HepG2 (cell line): ENCODE measurements at regions not wholly inside any gene's neighbourhood (a gene's known extent, or its start where the extent isn't known, plus 50 kb on each side); places are given as distances from the start of the nearest gene placed in this dataset.

Source experiments
- ATAC-seq: fragments of 200-7000 bp; cut with Tn5 transposase; 3 replicates; pipeline ENCODE4 v1.9.1; 2020; ENCODE audit warnings: mild to moderate bottlenecking, moderate library complexity
- BruUV-seq: library from RNA; stranded (reverse); fragments of 400-500 nt; replicated peaks from 2 replicates; lab custom pipeline; 2021; lab: Mats Ljungman, UMichigan
- CTCF ChIA-PET: fragments of 300-600 bp; formaldehyde crosslinking; extraction: SDS; loops from one replicate; lab custom pipeline; 2021; ENCODE audit warnings: low total read pairs, inconsistent platforms, low intra/inter-chr PET ratio; lab: Yijun Ruan, JAX
- POLR2A ChIA-PET: fragments of 350-600 bp; sonication (Branson Sonifier 250); formaldehyde crosslinking; loops from one replicate; lab custom pipeline; 2020; ENCODE audit warnings: antibody characterized with exemption, inconsistent platforms; lab: Yijun Ruan, JAX
- DNase-seq: peaks from one replicate; pipeline ENCODE4 v3.0.0-alpha.2; 2015; ENCODE audit warnings: low spot score
- FAIRE-seq: peaks from 3 replicates; lab custom pipeline; 2011; peaks lifted over from hg19 to GRCh38; lab: Jason Lieb, UNC
- H2AFZ ChIP-seq: one replicate; pipeline ENCODE4 v1.6.1; 2011; ENCODE audit warnings: low read length, inconsistent platforms
- H3K27ac ChIP-seq: fragments of 300-600 bp; 3 replicates; pipeline ENCODE4 v1.8.0; 2011; ENCODE audit warnings: mixed run types, mild to moderate bottlenecking, mixed read lengths, low read length, inconsistent platforms; ENCODE audit not compliant: insufficient read depth; ENCODE audit errors: extremely low read length
- H3K27me3 ChIP-seq, 2 experiments: fragments of 200-600 bp in 1 of 2; 2 replicates in 1 of 2; 3 replicates in 1 of 2; pipeline versions ENCODE4 v1.6.0 to v1.8.0; 2011; ENCODE audit warnings: low read length in 2 of 2, mild to moderate bottlenecking in 2 of 2, moderate library complexity in 2 of 2, inconsistent platforms in 1 of 2; ENCODE audit not compliant: insufficient read depth in 2 of 2, control insufficient read depth in 1 of 2
- H3K36me3 ChIP-seq, 2 experiments: fragments of 200-600 bp in 1 of 2; replicated peaks in 1 of 2; 2 replicates in 1 of 2; 3 replicates in 1 of 2; pipeline versions ENCODE4 v1.5.1 to v1.8.0; 2011; ENCODE audit warnings: low read length in 2 of 2, inconsistent platforms in 1 of 2; ENCODE audit not compliant: insufficient read depth in 2 of 2, control insufficient read depth in 1 of 2
- H3K4me1 ChIP-seq: 2 replicates; pipeline ENCODE4 v1.5.1; 2012; ENCODE audit warnings: low read length, inconsistent platforms; ENCODE audit not compliant: insufficient read depth
- H3K4me2 ChIP-seq: 2 replicates; pipeline ENCODE4 v1.6.0; 2011; ENCODE audit warnings: low read depth, low read length, inconsistent platforms
- H3K4me3 ChIP-seq, 3 experiments: fragments of 200-600 bp in 1 of 3; sonication (generic), shearing (Covaris generic) in 1 of 3; replicated peaks in 1 of 3; 2 replicates each; pipeline ENCODE4 v1.5.1; 2011 to 2016; ENCODE audit warnings: low read length in 3 of 3, inconsistent platforms in 2 of 3, low read depth in 2 of 3, mild to moderate bottlenecking in 2 of 3, control low read depth in 1 of 3, mixed read lengths in 1 of 3; ENCODE audit not compliant: insufficient read depth in 1 of 3
- H3K79me2 ChIP-seq: one replicate; pipeline ENCODE4 v1.6.1; 2011; ENCODE audit warnings: low read length, inconsistent platforms; ENCODE audit not compliant: insufficient read depth
- H3K9ac ChIP-seq: 2 replicates; pipeline ENCODE4 v1.6.0; 2011; ENCODE audit warnings: mild to moderate bottlenecking, low read depth, low read length, inconsistent platforms; ENCODE audit not compliant: insufficient read depth
- H3K9me3 ChIP-seq: 2 replicates; pipeline ENCODE4 v1.5.1; 2012; ENCODE audit warnings: mild to moderate bottlenecking, low read length
- H4K20me1 ChIP-seq: 2 replicates; pipeline ENCODE4 v1.6.0; 2011; ENCODE audit warnings: inconsistent platforms, mild to moderate bottlenecking, low read length, moderate library complexity; ENCODE audit not compliant: insufficient read depth
- ATF7-NPFF ChIP-seq: sonication (generic); formaldehyde crosslinking; IDR thresholded peaks from 2 replicates; pipeline ENCODE4 v1.8.1; 2023; ENCODE audit warnings: mild to moderate bottlenecking, low read depth, missing genetic modification reagents, moderate library complexity
- GATAD1 ChIP-seq: IDR thresholded peaks from 2 replicates; pipeline ENCODE4 v1.6.1; 2016; ENCODE audit warnings: missing genetic modification reagents, missing compliant biosample characterization
- KLF6 ChIP-seq: IDR thresholded peaks from 2 replicates; pipeline ENCODE4 v1.8.0; 2016; ENCODE audit warnings: missing biosample characterization, missing genetic modification reagents
- KLF9 ChIP-seq: IDR thresholded peaks from 2 replicates; pipeline ENCODE4 v1.6.1; 2016; ENCODE audit warnings: low read depth
- RFX5 ChIP-seq: IDR thresholded peaks from 2 replicates; pipeline ENCODE4 v1.6.1; 2011; ENCODE audit warnings: low read depth, low read length, improper control_type of control experiment
- TEAD3 ChIP-seq: optimal IDR thresholded peaks from 2 replicates; pipeline ENCODE3; 2016; ENCODE audit warnings: borderline replicate concordance
- ZNF609 ChIP-seq: sonication (generic); formaldehyde crosslinking; IDR thresholded peaks from 2 replicates; pipeline ENCODE4 v1.4.0; 2020; ENCODE audit warnings: mild to moderate bottlenecking, missing genetic modification reagents, borderline replicate concordance
- ZNF724P ChIP-seq: sonication (generic); formaldehyde crosslinking; IDR thresholded peaks from 2 replicates; pipeline ENCODE4 v1.8.0; 2022; ENCODE audit warnings: missing genetic modification reagents, borderline replicate concordance
- ZNF891 ChIP-seq: sonication (generic); formaldehyde crosslinking; IDR thresholded peaks from 2 replicates; pipeline ENCODE4 v1.5.0; 2020; ENCODE audit warnings: mild to moderate bottlenecking, missing genetic modification reagents
- ZSCAN22 ChIP-seq: sonication (generic); formaldehyde crosslinking; IDR thresholded peaks from 2 replicates; pipeline ENCODE4 v1.4.0; 2020; ENCODE audit warnings: mild to moderate bottlenecking, missing genetic modification reagents
- WGBS: methylation state at CpG from one replicate; pipeline ENCODE4 v1.1.6; 2017; ENCODE audit warnings: low lambda C conversion rate; 5-methylcytosine and 5-hydroxymethylcytosine counted together
- in situ Hi-C: cut with HindIII; loops from 2 replicates; pipeline ENCODE4 v1.10.0; 2017; ENCODE audit warnings: low pct_unique_long_range_greater_than_20kb; ENCODE audit not compliant: extremely low pct_ligation_motif_present
- intact Hi-C: fragments of 100-400 bp; cut with micrococcal nuclease; formaldehyde crosslinking; loops from one replicate; pipeline ENCODE4 v1.10.0; 2022; ENCODE audit not compliant: unreplicated experiment
- TF ChIP-seq, protein P1 (sequence below): sonication (generic); formaldehyde crosslinking; IDR thresholded peaks from 2 replicates; pipeline ENCODE4 v1.4.0; 2020; ENCODE audit warnings: missing genetic modification reagents

- Histone ChIP-seq H3K9ac (no peak overlapping the region), H3K9me3 (no peaks in the 10 kb centered on the region), H3K27ac (no peak overlapping the region), H2AFZ (no peak overlapping the region), H3K4me2 (no peak overlapping the region), H3K79me2 (no peaks in the 10 kb centered on the region), H3K4me3 (no peak overlapping the region), H3K27me3 (peaks cover 0 to 28% of the 10 kb centered on the region in 2 experiments; a peak in 3 of 5 replicates), H3K4me1 (no peaks in the 10 kb centered on the region), H3K36me3 (no peaks in the 10 kb centered on the region), H4K20me1 (no peaks in the 10 kb centered on the region)
- DNase-seq (no peak), FAIRE-seq (no peak), ATAC-seq (no peak)
- TF ChIP-seq RFX5 (no peak), KLF9 (CRISPR knock-in tag) (no peak), KLF6 (CRISPR knock-in tag) (no peak), GATAD1 (CRISPR knock-in tag) (no peak), ZSCAN22 (CRISPR knock-in tag) (no peak), ZNF891 (CRISPR knock-in tag) (no peak), TEAD3 (CRISPR knock-in tag) (no peak), ATF7-NPFF (CRISPR knock-in tag) (no peak), ZNF609 (no peak), ZNF724P (CRISPR knock-in tag) (no peak)
- TF ChIP-seq, protein P1, sequence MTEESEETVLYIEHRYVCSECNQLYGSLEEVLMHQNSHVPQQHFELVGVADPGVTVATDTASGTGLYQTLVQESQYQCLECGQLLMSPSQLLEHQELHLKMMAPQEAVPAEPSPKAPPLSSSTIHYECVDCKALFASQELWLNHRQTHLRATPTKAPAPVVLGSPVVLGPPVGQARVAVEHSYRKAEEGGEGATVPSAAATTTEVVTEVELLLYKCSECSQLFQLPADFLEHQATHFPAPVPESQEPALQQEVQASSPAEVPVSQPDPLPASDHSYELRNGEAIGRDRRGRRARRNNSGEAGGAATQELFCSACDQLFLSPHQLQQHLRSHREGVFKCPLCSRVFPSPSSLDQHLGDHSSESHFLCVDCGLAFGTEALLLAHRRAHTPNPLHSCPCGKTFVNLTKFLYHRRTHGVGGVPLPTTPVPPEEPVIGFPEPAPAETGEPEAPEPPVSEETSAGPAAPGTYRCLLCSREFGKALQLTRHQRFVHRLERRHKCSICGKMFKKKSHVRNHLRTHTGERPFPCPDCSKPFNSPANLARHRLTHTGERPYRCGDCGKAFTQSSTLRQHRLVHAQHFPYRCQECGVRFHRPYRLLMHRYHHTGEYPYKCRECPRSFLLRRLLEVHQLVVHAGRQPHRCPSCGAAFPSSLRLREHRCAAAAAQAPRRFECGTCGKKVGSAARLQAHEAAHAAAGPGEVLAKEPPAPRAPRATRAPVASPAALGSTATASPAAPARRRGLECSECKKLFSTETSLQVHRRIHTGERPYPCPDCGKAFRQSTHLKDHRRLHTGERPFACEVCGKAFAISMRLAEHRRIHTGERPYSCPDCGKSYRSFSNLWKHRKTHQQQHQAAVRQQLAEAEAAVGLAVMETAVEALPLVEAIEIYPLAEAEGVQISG (CRISPR knock-in tag), result no peak
- intact Hi-C loops (no loop called here), in situ Hi-C loops (no loop called here)
- ChIA-PET POLR2A (no interaction called here), CTCF (no interaction called here)
- BruUV-seq, result no TSS peak
- 7% methylated on average over 11 of the region's 11 CpGs for WGBS
These were observed 97.8 kb upstream of the IPO9 start for GRCh38 chr1:201731142-201731541.
